A673 (cell line): ENCODE measurements at regions not wholly inside any gene's neighbourhood (a gene's known extent, or its start where the extent isn't known, plus 50 kb on each side); places are given as distances from the start of the nearest gene placed in this dataset.

Experiments used
- EZH2 ChIP-seq: fragments of 200-600 bp; sonication (generic); IDR thresholded peaks from 2 replicates; pipeline ENCODE4 v1.6.1; 2017; ENCODE audit warnings: borderline replicate concordance, low read depth, mild to moderate bottlenecking, mixed read lengths, antibody characterized with exemption, low read length; ENCODE audit not compliant: poor library complexity, severe bottlenecking
- TF ChIP-seq, protein P1 (sequence below): fragments of 300-800, 200-600 bp; sonication (generic); conservative IDR thresholded peaks from 2 replicates; pipeline ENCODE4 v1.5.1; 2017; ENCODE audit warnings: low read depth, mild to moderate bottlenecking, antibody characterized with exemption, low read length, moderate library complexity, mixed read lengths

DNA sequence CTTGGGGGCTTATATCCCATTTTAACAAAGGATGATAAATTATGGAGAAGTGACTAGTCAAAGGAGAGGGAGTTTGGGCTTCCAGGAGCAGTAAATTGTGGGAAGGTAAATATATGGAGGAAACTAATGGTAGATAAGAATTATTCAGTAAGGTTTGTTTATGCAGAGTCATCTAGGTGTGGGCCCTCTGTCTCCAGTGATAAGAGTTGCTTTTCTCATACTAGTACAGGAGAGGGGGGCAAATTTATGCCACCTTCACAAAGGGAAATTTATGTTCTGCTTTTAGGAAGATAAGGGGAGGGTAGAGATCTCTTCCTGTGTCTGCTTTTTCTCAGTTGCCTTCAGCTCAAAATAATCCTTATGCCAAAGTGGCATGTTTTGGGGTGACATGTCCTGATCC, 383.7 kb upstream of the PPP2R3A start:
- TF ChIP-seq, protein P1, sequence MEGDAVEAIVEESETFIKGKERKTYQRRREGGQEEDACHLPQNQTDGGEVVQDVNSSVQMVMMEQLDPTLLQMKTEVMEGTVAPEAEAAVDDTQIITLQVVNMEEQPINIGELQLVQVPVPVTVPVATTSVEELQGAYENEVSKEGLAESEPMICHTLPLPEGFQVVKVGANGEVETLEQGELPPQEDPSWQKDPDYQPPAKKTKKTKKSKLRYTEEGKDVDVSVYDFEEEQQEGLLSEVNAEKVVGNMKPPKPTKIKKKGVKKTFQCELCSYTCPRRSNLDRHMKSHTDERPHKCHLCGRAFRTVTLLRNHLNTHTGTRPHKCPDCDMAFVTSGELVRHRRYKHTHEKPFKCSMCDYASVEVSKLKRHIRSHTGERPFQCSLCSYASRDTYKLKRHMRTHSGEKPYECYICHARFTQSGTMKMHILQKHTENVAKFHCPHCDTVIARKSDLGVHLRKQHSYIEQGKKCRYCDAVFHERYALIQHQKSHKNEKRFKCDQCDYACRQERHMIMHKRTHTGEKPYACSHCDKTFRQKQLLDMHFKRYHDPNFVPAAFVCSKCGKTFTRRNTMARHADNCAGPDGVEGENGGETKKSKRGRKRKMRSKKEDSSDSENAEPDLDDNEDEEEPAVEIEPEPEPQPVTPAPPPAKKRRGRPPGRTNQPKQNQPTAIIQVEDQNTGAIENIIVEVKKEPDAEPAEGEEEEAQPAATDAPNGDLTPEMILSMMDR, result no peak
- no peak for TF ChIP-seq EZH2
